ENCODE measurements at regions not wholly inside any gene's neighbourhood (a gene's known extent, or its start where the extent isn't known, plus 50 kb on each side); places are given as distances from the start of the nearest gene placed in this dataset.

DNA sequence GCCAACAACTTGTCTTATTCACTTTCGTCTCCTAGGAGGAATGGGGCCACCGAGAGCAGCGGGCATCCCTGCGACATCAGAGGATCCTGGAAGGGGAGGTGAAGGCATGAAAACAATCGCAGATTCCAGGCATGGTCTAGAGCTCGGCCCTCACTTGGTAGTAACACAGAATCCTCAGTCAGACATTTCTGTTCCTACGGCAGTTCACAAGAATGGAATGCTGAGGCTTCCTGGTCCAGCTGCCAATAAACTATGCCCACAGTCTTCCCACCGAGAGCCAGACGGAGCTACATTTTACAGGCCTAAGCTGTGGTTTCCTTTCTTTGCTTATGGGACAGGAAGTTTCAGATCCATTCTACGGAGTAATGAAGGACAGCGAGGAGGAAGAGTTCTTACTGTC lies 75.8 kb downstream of the OR13A1 start:
- no peak for TF ChIP-seq YY1 (IDR thresholded peaks at IDR 0.05; ENCODE audit: insufficient read depth, insufficient read length)
- no peak for TF ChIP-seq ZNF274 (IDR thresholded peaks at IDR 0.05; ENCODE audit: low read depth, low read length)
- TF ChIP-seq SUZ12 (IDR thresholded peaks at IDR 0.05; ENCODE audit: extremely low read depth, insufficient read depth, insufficient read length) = no peak

All from NT2/D1 (cell line).